WI38 (cell line): ENCODE measurements at regions not wholly inside any gene's neighbourhood (a gene's known extent, or its start where the extent isn't known, plus 50 kb on each side); places are given as distances from the start of the nearest gene placed in this dataset.

Experiments
- H3K4me3 ChIP-seq: 2 replicates; pipeline ENCODE4 v1.5.1; 2011; ENCODE audit warnings: low read depth, mild to moderate bottlenecking, control low read depth, low read length
- TF ChIP-seq, protein P1 (sequence below): IDR thresholded peaks from 2 replicates; pipeline ENCODE4 v1.5.1; 2012; ENCODE audit warnings: low read depth, mild to moderate bottlenecking, control low read depth, low read length

DNA sequence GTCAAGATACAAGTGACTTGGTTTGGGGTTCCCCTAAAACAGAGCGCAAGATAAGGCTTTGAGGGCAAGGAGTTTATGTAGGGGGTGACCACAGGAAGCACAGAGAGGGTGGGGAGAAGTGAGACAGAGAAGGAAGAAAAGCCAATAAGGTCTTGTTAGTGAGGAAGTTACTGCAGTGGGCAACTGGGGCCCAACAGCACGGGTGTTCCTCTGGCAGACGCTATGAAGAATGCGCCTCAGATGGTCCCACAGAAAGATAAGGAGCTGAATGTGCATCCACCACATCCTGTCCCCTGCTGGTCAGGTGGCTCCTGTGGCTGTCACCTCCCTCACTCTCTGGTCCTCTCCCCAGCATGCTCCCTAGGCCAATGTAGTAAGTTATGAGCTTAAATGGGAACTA is 333.5 kb downstream of the TSHZ3 start:
- TF ChIP-seq, protein P1, sequence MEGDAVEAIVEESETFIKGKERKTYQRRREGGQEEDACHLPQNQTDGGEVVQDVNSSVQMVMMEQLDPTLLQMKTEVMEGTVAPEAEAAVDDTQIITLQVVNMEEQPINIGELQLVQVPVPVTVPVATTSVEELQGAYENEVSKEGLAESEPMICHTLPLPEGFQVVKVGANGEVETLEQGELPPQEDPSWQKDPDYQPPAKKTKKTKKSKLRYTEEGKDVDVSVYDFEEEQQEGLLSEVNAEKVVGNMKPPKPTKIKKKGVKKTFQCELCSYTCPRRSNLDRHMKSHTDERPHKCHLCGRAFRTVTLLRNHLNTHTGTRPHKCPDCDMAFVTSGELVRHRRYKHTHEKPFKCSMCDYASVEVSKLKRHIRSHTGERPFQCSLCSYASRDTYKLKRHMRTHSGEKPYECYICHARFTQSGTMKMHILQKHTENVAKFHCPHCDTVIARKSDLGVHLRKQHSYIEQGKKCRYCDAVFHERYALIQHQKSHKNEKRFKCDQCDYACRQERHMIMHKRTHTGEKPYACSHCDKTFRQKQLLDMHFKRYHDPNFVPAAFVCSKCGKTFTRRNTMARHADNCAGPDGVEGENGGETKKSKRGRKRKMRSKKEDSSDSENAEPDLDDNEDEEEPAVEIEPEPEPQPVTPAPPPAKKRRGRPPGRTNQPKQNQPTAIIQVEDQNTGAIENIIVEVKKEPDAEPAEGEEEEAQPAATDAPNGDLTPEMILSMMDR = no peak
- no peak overlapping the region for H3K4me3 ChIP-seq

DNA sequence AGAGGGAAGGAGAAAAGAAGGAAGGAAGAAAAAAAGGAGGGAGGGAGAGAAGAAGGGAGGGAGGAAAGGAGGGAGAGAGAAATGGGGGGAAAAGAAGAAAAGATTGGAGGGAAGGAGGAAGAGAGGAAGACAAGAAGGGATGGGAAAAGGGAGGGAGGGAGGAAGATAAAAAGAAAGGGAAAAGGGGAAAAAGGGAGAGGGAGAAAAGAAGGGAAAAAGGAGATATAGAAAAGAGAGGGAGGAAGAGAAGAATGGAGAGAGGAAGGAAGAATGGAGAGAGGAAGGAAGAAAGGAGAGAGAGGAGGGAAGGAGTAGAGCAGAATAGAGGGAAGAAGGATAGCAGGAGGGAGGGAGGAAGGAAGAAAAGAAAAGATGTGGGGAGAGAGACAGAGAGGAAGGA is 334.6 kb downstream of the TSHZ3 start:
- no peak overlapping the region for H3K4me3 ChIP-seq
- TF ChIP-seq, protein P1 = no peak

DNA sequence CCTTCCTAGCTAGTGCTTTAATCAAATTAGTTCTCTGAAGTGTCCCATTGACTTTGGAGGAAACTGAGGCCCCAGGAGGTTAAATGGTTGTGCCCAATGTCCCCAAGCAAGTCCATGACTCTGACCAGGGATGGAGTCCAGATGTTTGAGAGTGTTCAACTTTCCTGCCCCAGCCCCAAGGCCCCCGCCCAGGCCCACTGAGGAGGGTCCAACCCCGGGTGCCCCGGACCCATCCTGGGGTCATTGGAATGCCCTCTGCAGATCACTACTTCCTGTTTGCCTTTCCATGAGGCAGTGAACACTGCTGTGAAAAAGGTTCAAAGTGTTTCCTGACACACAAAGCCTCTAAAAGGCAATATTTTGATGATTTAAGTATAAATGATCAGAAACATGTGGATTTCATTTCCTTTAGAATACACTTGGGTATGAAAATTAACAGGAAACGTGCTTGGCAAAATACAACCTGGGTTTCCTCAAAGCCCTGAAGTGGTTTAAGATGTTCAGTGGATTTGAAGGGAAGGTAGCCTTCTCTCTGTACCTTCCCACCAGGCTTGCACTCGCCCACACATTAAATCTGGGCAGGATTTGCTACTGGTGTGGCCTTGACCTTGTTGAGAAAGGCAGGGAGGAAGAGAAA is 335.7 kb downstream of the TSHZ3 start:
- TF ChIP-seq, protein P1 = no peak
- no peak overlapping the region for H3K4me3 ChIP-seq

DNA sequence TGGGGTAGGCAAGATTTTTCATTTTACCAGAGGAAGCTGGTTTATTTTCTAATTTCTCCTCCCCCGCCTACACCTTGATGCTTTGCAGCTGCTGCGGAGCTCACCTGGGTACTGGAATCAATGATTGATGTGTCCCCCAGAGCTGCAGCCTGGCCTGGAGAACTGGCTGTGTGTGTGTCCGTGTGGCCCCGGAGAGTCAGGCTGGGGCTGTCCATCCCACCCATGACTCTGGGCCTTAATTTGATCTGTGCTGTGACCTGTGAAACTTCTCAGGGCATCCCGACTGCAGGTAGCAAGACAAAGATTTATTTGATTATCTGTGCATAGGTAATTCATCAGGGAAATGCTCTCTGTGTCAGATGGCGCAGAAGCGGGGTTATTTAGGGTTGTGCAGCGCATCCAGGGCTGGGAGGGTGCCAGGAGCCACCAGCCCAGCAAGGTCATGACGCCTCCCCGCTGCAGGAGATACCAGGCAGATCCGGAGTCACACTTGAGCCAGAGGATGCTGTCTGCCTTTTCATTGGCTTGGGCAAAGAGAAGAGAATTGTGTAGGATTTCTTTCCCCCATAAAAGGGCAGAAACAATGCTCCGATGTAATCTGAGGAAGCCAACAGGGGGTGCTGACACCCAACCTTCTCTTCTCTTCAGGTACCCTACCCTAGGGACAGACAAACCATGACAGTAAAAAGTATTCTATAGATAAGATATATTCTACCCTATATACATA is 346.6 kb downstream of the TSHZ3 start:
- TF ChIP-seq, protein P1 = no peak

DNA sequence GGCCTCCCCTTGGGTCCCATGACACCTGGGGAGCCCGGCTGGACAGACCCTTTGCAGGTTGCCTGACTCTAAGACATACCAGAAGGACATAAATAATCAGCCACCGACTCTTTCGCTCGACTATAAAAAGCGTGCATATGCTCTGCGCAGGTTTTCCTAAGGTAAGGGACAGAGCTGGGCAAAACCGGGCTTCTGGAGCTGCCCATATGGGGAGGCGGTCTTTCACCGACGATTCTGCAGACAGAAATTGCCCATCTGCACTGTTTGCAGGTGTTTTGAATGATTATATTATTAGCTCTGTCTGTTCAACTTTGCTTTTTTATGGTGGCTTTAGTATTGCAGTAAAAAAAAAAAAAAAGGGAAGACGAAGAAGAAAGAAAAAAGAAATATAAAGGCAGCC is 347.2 kb downstream of the TSHZ3 start:
- H3K4me3 ChIP-seq = no peak overlapping the region

More for the DNA sequence above, 346.6 kb downstream of the TSHZ3 start:
- H3K4me3 ChIP-seq = no peak overlapping the region

DNA sequence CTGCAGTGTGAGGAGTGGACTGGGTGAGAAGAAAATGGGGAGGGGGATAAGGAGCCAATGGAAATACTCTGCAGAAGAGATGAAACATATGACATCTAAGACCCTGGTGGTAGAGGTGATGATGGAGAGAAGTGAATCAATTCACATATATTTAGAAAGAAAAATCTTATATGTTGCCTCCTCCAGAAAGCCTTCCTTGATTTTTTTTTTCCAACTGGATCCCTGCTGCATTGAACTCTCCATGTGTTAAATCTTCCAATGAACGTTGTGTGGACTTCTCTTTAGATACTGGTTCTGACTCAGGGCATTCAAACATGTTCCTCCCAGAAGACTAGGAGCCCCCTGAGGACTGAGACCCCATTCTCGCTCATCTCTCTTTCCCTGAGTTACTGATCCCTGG is 348.3 kb downstream of the TSHZ3 start:
- H3K4me3 ChIP-seq = no peak overlapping the region
- TF ChIP-seq, protein P1 = no peak

More for the DNA sequence above, 347.2 kb downstream of the TSHZ3 start:
- TF ChIP-seq, protein P1 = no peak

DNA sequence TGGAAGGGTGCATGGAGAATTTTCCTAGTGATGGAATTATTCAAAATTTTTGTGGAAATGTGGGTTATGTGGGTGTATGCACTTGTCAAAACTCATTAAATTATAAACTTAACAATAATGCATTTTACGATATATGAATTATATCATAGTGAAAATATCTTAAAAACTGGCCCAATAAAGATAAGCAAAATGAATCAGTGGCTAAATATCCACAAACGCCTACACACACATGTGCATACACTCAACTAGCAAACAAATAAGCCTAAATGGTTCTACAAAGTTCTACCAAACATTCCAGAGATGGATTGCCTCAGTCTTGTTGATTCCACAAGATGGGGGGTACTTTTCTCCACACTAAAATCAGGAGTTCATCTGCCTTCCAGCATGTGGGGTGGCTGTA is 349.5 kb downstream of the TSHZ3 start:
- TF ChIP-seq, protein P1 = no peak

More for the DNA sequence above, 349.5 kb downstream of the TSHZ3 start:
- H3K4me3 ChIP-seq = no peak overlapping the region
